GM12892 (cell line): ENCODE measurements at regions not wholly inside any gene's neighbourhood (a gene's known extent, or its start where the extent isn't known, plus 50 kb on each side); places are given as distances from the start of the nearest gene placed in this dataset.

Experiments used
- POLR2AphosphoS5 ChIP-seq: IDR thresholded peaks from 2 replicates; pipeline ENCODE4 v1.6.1; 2011; ENCODE audit warnings: low read depth, low read length, control low read depth
- TAF1 ChIP-seq: IDR thresholded peaks from 2 replicates; pipeline ENCODE4 v1.6.1; 2011; ENCODE audit warnings: low read depth, mild to moderate bottlenecking, control low read depth, low read length, borderline replicate concordance

DNA sequence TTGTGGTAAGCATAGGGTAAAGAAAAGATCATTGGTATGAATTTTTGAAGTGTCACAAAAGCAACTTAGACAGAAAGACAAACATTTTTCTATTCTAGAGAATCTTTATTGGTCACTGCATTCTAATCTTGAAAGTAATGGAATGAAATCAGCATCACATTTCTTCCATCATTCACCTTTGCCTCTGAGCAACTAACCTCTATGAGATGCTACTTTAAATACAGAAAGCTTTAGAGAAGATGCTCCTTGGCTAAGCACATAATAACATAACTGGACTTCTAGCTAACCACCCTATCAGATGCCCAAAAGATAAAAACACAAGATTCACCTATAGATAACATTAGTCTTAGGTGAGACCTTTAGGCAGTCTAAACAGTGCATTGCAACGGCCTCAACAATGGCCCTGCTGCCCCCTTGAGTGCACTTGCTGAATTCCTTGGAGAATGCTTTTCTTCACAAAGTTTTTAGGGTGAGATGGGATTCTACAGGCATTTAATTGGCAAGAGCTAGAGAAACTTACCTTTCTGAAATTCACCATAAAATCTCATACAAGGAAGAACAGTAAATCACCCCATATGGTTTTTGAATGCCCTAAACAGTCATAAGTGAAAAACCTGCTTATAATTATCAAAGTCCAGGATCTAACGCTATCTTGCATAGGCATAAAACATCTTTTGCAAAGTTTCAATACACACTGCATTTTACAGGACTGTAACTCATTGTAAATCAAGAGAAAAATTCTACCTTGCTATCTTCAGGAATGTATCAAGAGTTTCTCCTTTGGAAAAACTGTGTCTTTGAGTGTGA is 791.3 kb upstream of the CHAC2 start:
- no peak for TF ChIP-seq TAF1
- no peak for TF ChIP-seq POLR2AphosphoS5
